ENCODE measurements at regions not wholly inside any gene's neighbourhood (a gene's known extent, or its start where the extent isn't known, plus 50 kb on each side); places are given as distances from the start of the nearest gene placed in this dataset.

DNA sequence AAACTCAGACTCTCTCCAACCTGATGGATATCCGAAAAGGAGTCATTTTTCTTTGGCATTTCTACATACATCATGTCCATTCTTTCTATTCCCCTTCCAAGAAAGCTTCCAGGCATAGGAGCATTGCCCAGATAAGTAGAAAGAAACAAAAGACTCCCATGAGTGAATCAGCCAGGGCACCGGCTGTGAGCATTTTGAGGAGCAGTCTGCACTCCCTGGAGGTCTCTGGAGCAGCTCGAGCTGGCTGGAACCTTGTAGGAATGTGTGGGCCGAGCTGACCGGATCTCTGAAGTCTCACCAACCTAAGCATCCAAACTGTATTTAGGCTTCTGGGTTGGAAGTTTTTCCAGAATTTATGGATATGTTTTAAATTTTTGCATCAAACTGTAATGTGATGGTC is 161.4 kb upstream of the TRPC7 start:
- TF ChIP-seq, protein P1, sequence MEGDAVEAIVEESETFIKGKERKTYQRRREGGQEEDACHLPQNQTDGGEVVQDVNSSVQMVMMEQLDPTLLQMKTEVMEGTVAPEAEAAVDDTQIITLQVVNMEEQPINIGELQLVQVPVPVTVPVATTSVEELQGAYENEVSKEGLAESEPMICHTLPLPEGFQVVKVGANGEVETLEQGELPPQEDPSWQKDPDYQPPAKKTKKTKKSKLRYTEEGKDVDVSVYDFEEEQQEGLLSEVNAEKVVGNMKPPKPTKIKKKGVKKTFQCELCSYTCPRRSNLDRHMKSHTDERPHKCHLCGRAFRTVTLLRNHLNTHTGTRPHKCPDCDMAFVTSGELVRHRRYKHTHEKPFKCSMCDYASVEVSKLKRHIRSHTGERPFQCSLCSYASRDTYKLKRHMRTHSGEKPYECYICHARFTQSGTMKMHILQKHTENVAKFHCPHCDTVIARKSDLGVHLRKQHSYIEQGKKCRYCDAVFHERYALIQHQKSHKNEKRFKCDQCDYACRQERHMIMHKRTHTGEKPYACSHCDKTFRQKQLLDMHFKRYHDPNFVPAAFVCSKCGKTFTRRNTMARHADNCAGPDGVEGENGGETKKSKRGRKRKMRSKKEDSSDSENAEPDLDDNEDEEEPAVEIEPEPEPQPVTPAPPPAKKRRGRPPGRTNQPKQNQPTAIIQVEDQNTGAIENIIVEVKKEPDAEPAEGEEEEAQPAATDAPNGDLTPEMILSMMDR (IDR thresholded peaks at IDR 0.05) = no peak
- no peak for TF ChIP-seq POLR2A (IDR thresholded peaks at IDR 0.05)
